ENCODE measurements at regions not wholly inside any gene's neighbourhood (a gene's known extent, or its start where the extent isn't known, plus 50 kb on each side); places are given as distances from the start of the nearest gene placed in this dataset.
"Not testable (repeated sequence)": the region's sequence is repeated elsewhere in the genome, so short reads cannot be mapped to it uniquely, and the experiment has no call there.

GRCh38 chr12:28776913-28777422, 372.1 kb upstream of the FAR2 start:
- no peak for DNase-seq

GRCh38 chr12:28777603-28778365, 371.3 kb upstream of the FAR2 start:
- no peak for DNase-seq

DNA sequence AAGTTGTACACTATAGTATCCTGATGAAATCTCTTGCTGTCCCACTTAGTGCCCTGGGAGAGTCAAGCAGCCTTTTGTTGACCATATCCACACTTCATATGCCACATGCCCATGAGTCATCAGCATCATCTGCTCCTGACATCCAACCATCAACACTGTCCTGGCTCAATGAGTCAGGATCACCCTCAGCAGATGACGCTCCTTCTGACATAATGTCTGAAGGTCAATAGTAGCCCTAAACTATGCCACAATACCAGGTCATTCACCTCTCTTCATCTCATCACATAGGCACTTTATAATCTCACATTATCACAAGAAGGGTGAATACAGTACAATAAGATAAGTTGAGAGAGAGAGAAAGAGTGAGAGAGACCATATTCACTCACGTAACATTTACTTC, 369.0 kb upstream of the FAR2 start:
- no peak for DNase-seq

GRCh38 chr12:28780960-28781359, 368.1 kb upstream of the FAR2 start:
- DNase-seq = no peak

GRCh38 chr12:28781671-28782652, 367.1 kb upstream of the FAR2 start:
- DNase-seq = no peak

GRCh38 chr12:28782812-28783211, 366.3 kb upstream of the FAR2 start:
- DNase-seq = no peak

GRCh38 chr12:28787151-28787550, 361.9 kb upstream of the FAR2 start:
- DNase-seq = no peak

GRCh38 chr12:28788256-28788655, 360.8 kb upstream of the FAR2 start:
- not testable (repeated sequence) for DNase-seq

DNA sequence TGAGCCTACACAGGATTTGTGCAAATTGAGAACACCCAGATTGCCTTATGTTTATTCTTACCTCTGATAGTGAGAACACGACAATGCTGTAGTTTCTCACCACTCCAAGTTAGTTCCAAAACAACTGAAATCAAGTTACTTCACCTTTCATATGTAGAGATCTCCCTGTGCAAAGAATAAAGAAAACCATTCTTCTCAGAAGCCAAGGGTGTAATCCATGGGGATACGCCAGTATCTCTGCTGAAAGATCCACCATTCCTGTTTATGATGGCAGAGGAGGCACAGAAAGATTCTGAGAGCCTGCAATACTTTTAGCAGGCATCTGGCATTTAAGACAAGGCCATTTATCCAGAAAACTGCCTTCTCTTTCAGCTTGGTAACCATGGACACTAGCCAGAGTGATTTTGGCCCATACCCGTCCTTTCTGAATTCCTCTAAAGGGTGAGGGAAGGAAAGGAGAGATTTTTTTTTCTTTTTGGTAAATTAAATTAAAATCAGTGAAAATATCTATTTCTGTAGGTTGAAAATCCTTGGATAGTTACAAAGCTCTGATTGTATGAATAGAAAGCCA, 355.4 kb upstream of the FAR2 start:
- DNase-seq = no peak

DNA sequence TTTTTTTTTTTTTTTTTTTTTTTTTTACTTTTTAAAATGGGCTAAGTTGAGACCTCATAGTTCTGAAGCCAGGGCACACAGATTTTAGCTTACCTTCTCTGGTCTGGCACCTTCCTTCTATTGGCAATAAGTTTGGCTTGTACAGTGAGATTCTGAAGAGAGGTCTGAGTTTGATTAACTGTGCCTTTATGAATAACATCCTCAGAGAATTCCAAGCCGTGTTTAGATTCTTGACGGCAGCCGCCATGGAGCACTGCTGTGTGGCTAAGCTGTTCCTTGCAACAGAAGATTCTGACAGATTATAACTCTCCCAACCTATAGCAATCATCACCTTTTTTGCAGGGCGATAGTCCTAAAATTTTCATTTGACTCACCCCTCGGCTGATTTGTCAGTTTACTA, 354.9 kb upstream of the FAR2 start:
- no peak for DNase-seq

DNA sequence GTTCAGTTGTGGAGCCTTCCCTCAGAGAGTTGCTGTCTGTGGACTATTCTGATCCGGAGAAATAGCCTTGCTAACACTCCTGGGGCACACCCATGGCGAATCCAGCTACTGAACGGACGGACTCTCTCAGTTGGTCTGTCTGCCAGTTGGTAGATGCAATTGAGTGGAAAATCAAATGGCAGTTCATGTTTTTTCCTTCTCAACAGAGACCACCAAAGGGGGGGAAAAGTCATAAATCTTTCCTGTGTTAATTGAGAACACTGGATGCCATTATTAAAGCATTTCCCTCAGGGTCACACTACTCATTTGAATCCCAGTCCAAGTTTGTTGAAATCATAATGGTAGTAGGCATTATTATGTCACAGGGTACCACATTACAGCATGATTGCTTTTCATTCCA, 354.3 kb upstream of the FAR2 start:
- DNase-seq = no peak

- no peak for DNase-seq
Measured at GRCh38 chr12:28795311-28795710, 353.8 kb upstream of the FAR2 start.

DNA sequence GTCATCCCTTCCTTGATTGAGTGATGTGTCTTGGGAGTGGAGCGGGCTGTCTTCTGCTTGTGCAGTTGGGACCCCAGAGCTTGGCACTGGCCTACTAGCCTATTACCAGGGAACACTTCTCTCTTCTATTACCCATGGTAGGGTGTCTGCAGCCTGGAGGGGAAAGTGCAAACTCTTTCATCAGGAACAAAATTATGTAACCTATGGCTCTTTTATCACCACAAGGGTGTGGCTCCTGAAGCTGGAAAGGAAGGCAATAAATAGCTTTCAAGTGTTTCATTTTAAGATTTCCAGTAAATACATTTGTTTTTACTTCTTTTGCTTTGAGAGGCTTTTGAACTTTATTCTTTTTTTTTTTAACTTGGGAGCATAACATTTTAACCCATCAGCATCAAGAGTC, 349.7 kb upstream of the FAR2 start:
- no peak for DNase-seq

- DNase-seq = no peak
Measured at GRCh38 chr12:28800129-28800528, 348.9 kb upstream of the FAR2 start.

- DNase-seq = no peak
Measured at GRCh38 chr12:28802706-28803438, 346.2 kb upstream of the FAR2 start.

DNA sequence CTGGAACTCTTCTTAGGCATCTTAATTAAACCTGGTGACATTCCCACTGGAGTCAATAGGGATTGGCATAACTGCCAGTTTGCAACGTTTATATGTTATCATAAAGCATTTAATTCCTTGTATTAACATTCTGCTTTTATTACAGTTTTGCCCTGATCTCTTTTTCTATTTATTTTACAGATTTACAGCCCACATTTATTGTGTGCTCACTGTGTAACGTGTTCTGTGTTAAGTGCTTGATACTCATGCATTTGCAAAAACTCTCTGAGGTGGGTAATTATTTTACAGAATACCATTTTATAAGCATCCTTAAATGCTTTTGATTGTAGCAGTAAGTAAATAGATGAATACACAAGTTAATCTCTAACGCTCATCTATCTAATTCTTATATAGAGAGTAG, 341.5 kb upstream of the FAR2 start:
- DNase-seq = no peak

DNA sequence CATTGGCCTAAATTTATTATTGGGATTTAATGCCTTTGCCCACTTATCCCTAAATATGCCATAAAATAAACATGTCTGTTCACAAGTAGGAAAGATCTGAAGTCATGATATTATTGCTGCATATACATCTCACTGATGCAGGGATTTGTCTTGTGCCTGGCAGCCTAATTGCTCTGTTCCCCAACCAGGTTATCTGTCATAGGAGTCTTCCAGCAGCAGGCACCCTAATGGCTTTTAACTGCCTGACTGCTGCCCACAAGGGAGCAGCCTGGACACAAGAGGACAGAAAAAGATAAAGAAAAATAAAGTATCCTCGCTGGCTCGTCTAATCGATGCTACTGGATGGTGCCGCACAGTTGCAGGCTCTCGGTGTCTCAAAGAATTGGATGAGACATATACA, 337.6 kb upstream of the FAR2 start:
- no peak for DNase-seq

DNA sequence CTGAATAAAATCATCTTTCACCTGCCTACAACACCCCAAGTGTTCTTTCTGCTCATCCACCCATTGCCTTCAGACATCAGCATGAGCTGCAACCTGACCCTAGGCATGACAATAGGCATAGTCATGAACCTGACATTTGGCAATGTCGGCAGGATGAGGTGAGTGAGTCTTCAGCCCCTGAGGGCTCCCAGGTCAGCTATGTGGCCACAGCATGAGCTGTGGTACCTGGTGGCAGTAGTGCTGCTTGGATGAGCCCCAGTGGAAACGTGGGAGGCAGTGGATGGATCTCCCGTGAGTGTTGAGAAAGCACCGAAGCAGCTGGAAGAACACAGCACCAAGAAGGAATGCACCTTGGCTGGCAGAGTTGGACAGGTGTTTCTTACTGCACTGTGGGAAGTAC, 334.8 kb upstream of the FAR2 start:
- DNase-seq = no peak

DNA sequence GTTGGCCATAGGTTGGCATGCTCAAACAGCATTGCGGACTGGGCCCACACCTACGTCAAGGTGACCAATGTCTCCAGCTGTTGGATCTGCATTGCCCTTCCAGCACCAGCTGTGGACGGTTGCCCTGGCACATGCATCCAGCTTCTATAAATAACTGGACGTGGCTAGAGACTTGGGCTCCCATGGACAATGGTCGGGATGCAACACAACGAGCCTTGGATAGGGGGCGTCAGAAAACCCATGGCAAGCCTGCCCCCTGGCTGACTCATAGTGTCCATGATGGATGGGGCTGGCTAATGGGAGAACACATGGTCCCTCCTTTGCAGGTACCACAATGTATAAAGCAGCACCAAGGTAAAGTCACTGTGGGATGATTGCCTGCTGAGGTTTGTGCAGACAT, 331.6 kb upstream of the FAR2 start:
- no peak for DNase-seq

- DNase-seq = no peak
Measured at GRCh38 chr12:28824193-28824846, 324.8 kb upstream of the FAR2 start.

- DNase-seq = no peak
Measured at GRCh38 chr12:28824849-28825248, 324.2 kb upstream of the FAR2 start.

- DNase-seq = no peak
Measured at GRCh38 chr12:28826766-28827165, 322.3 kb upstream of the FAR2 start.
